Kidney epithelial cell (primary cell): ENCODE measurements at regions not wholly inside any gene's neighbourhood (a gene's known extent, or its start where the extent isn't known, plus 50 kb on each side); places are given as distances from the start of the nearest gene placed in this dataset.

ENCODE experiments used
- DNase-seq: peaks from one replicate; pipeline ENCODE4 v3.0.0-alpha.2; 2010; ENCODE audit warnings: low read depth
- H3K27me3 ChIP-seq: 2 replicates; pipeline ENCODE4 v1.6.0; 2011; ENCODE audit warnings: low read length; ENCODE audit not compliant: control insufficient read depth, insufficient read depth
- H3K36me3 ChIP-seq: 2 replicates; pipeline ENCODE4 v1.5.1; 2011; ENCODE audit warnings: low read length; ENCODE audit not compliant: control insufficient read depth, insufficient read depth
- H3K4me3 ChIP-seq: 2 replicates; pipeline ENCODE4 v1.5.1; 2011; ENCODE audit warnings: low read depth, mild to moderate bottlenecking, control low read depth, low read length
- CTCF ChIP-seq: IDR thresholded peaks from 2 replicates; pipeline ENCODE4 v1.5.1; 2011; ENCODE audit warnings: mild to moderate bottlenecking, moderate library complexity, low read length, control low read depth, inconsistent platforms; ENCODE audit not compliant: insufficient read depth, poor library complexity, severe bottlenecking

GRCh38 chr14:59098377-59098776 lies 90.1 kb upstream of the DAAM1 start:
- H3K27me3 ChIP-seq: no peaks in the 10 kb centered on the region
- no peak for TF ChIP-seq CTCF
- no peaks in the 10 kb centered on the region for H3K36me3 ChIP-seq
- DNase-seq: peak; percentile 51
- no peak overlapping the region for H3K4me3 ChIP-seq

GRCh38 chr14:59100205-59100604 lies 88.3 kb upstream of the DAAM1 start:
- Histone ChIP-seq H3K4me3 (no peak overlapping the region), H3K36me3 (no peaks in the 10 kb centered on the region), H3K27me3 (no peaks in the 10 kb centered on the region)
- no peak for DNase-seq
- no peak for TF ChIP-seq CTCF

GRCh38 chr14:59101476-59101875 lies 87.0 kb upstream of the DAAM1 start:
- no peaks in the 10 kb centered on the region for H3K27me3 ChIP-seq
- H3K4me3 ChIP-seq: no peak overlapping the region
- no peak for DNase-seq
- no peak for TF ChIP-seq CTCF
- H3K36me3 ChIP-seq: no peaks in the 10 kb centered on the region

- Histone ChIP-seq H3K36me3 (no peaks in the 10 kb centered on the region), H3K27me3 (no peaks in the 10 kb centered on the region), H3K4me3 (no peak overlapping the region)
- DNase-seq: no peak
- TF ChIP-seq CTCF: no peak
Measured at GRCh38 chr14:59103396-59103795, 85.1 kb upstream of the DAAM1 start.

GRCh38 chr14:59107819-59108218 lies 80.6 kb upstream of the DAAM1 start:
- DNase-seq: no peak
- H3K36me3 ChIP-seq: no peaks in the 10 kb centered on the region
- no peak overlapping the region for H3K4me3 ChIP-seq
- H3K27me3 ChIP-seq: no peaks in the 10 kb centered on the region
- no peak for TF ChIP-seq CTCF

- Histone ChIP-seq H3K4me3 (no peak overlapping the region), H3K27me3 (no peaks in the 10 kb centered on the region), H3K36me3 (no peaks in the 10 kb centered on the region)
- no peak for TF ChIP-seq CTCF
- DNase-seq: peak; percentile 2
Measured at GRCh38 chr14:59116984-59117415, 71.5 kb upstream of the DAAM1 start.
